GM12878 (cell line): ENCODE measurements at regions not wholly inside any gene's neighbourhood (a gene's known extent, or its start where the extent isn't known, plus 50 kb on each side); places are given as distances from the start of the nearest gene placed in this dataset.

ENCODE experiments used
- ATAC-seq: fragments of 200-7000 bp; cut with Tn5 transposase; 3 replicates; pipeline ENCODE4 v1.9.1; 2020; ENCODE audit warnings: mild to moderate bottlenecking, moderate library complexity
- BruUV-seq: library from RNA; stranded (reverse); fragments of 400-500 nt; replicated peaks from 2 replicates; lab custom pipeline; 2021; lab: Mats Ljungman, UMichigan
- CTCF ChIA-PET: fragments of 300-600 bp; sonication (Branson Sonifier 250); formaldehyde crosslinking; extraction: SDS; loops from one replicate; lab custom pipeline; 2021; ENCODE audit warnings: inconsistent platforms; lab: Yijun Ruan, JAX
- POLR2A ChIA-PET: fragments of 350-600 bp; formaldehyde crosslinking; extraction: SDS; loops from one replicate; lab custom pipeline; 2021; ENCODE audit warnings: inconsistent platforms; lab: Charles Lee
- RAD21 ChIA-PET: fragments of 300-600 bp; sonication (Branson Sonifier 250); formaldehyde crosslinking; loops from one replicate; lab custom pipeline; 2023; ENCODE audit warnings: antibody characterized with exemption; ENCODE audit not compliant: unreplicated experiment; lab: Charles Lee
- SMC1A ChIA-PET: fragments of 300-600 bp; sonication (Branson Sonifier 250); formaldehyde crosslinking; loops from one replicate; lab custom pipeline; 2023; ENCODE audit not compliant: unreplicated experiment, uncharacterized antibody; lab: Charles Lee
- DNase-seq: peaks from one replicate; pipeline ENCODE4 v3.0.0-alpha.2; 2011; ENCODE audit warnings: low read depth, low spot score
- FAIRE-seq: peaks from 3 replicates; lab custom pipeline; 2011; peaks lifted over from hg19 to GRCh38; lab: Jason Lieb, UNC
- H2AFZ ChIP-seq: 2 replicates; pipeline ENCODE4 v1.6.0; 2011; ENCODE audit warnings: low read depth, low read length, control low read depth; ENCODE audit not compliant: control insufficient read depth
- H3K27ac ChIP-seq: 2 replicates; pipeline ENCODE4 v1.5.1; 2011; ENCODE audit warnings: control low read depth; ENCODE audit not compliant: control insufficient read depth, insufficient read depth
- H3K27me3 ChIP-seq, 2 experiments: replicated peaks in 1 of 2; 2 replicates each; pipeline versions ENCODE4 v1.6.0 to v1.6.1; 2011; ENCODE audit warnings: low read length in 1 of 2; ENCODE audit not compliant: control insufficient read depth in 2 of 2, insufficient read depth in 2 of 2
- H3K36me3 ChIP-seq, 2 experiments: 2 replicates each; pipeline ENCODE4 v1.5.1; 2011; ENCODE audit warnings: low read length in 1 of 2; ENCODE audit not compliant: control insufficient read depth in 2 of 2, insufficient read depth in 2 of 2
- H3K4me1 ChIP-seq: 2 replicates; pipeline ENCODE4 v1.6.1; 2011; ENCODE audit warnings: mild to moderate bottlenecking, low read length, moderate library complexity, mixed read lengths; ENCODE audit not compliant: control insufficient read depth, insufficient read depth
- H3K4me2 ChIP-seq: 2 replicates; pipeline ENCODE4 v1.6.0; 2011; ENCODE audit warnings: control low read depth; ENCODE audit not compliant: control insufficient read depth, insufficient read depth
- H3K4me3 ChIP-seq: fragments of 200-600 bp; sonication (generic); 2 replicates; pipeline ENCODE4 v1.5.1; 2016
- H3K79me2 ChIP-seq: 2 replicates; pipeline ENCODE4 v1.6.0; 2011; ENCODE audit warnings: low read length; ENCODE audit not compliant: control insufficient read depth, insufficient read depth
- H3K9ac ChIP-seq: 2 replicates; pipeline ENCODE4 v1.8.0; 2011; ENCODE audit warnings: low read length, control low read depth, mixed read lengths; ENCODE audit not compliant: control insufficient read depth, insufficient read depth
- H3K9me3 ChIP-seq: replicated peaks from 3 replicates; pipeline ENCODE4 v1.5.1; 2011; ENCODE audit warnings: mild to moderate bottlenecking, low read length; ENCODE audit not compliant: control insufficient read depth, insufficient read depth
- H4K20me1 ChIP-seq: 2 replicates; pipeline ENCODE4 v1.6.0; 2011; ENCODE audit not compliant: control insufficient read depth, insufficient read depth
- CBFB ChIP-seq: IDR thresholded peaks from 2 replicates; pipeline ENCODE4 v1.6.1; 2016; ENCODE audit warnings: antibody characterized with exemption, low read depth
- CREB1 ChIP-seq: IDR thresholded peaks from 2 replicates; pipeline ENCODE4 v1.6.1; 2012; ENCODE audit warnings: low read depth, mild to moderate bottlenecking, inconsistent platforms
- E4F1 ChIP-seq: fragments of 450-650 bp; IDR thresholded peaks from 2 replicates; pipeline ENCODE4 v1.6.1; 2018; ENCODE audit warnings: borderline replicate concordance, mild to moderate bottlenecking; ENCODE audit not compliant: partially characterized antibody
- RAD21 ChIP-seq: IDR thresholded peaks from 2 replicates; pipeline ENCODE4 v1.6.1; 2011; ENCODE audit warnings: mild to moderate bottlenecking, low read depth, low read length, moderate library complexity; ENCODE audit not compliant: insufficient read depth
- WGBS: methylation state at CpG from one replicate; pipeline ENCODE4 v1.1.6; 2016; ENCODE audit warnings: low lambda C conversion rate; ENCODE audit not compliant: insufficient replicate concordance, insufficient coverage; ENCODE audit errors: missing lambda C conversion rate; 5-methylcytosine and 5-hydroxymethylcytosine counted together
- in situ Hi-C: fragments of 300-500 bp; cut with MboI; formaldehyde crosslinking; loops from 9 replicates; pipeline ENCODE4 v1.14.3; 2018; ENCODE audit warnings: mixed read lengths
- intact Hi-C: fragments of 100-400 bp; cut with micrococcal nuclease; formaldehyde crosslinking; loops from one replicate; pipeline ENCODE4 v1.14.2; 2022; ENCODE audit not compliant: unreplicated experiment
- TF ChIP-seq, protein P1 (sequence below): fragments of 450-650 bp; IDR thresholded peaks from 2 replicates; pipeline ENCODE4 v1.6.1; 2017; ENCODE audit warnings: mild to moderate bottlenecking, moderate library complexity

- Histone ChIP-seq H2AFZ (no peak overlapping the region), H3K36me3 (no peaks in the 10 kb centered on the region), H3K9ac (no peak overlapping the region), H3K27ac (no peak overlapping the region), H3K27me3 (no peaks in the 10 kb centered on the region), H3K4me1 (no peaks in the 10 kb centered on the region), H3K9me3 (no peaks in the 10 kb centered on the region; the same call in 2 of the 3 replicates), H3K79me2 (no peaks in the 10 kb centered on the region), H3K4me3 (no peak overlapping the region), H3K4me2 (no peak overlapping the region), H4K20me1 (no peaks in the 10 kb centered on the region)
- CTCF ChIA-PET, result no interaction called here
- WGBS, result 58% methylated on average over 3 of the region's 3 CpGs
- POLR2A ChIA-PET, result no interaction called here
- ATAC-seq (no peak), FAIRE-seq (no peak), DNase-seq (no peak)
- SMC1A ChIA-PET, result no interaction called here
- no TSS peak for BruUV-seq
- intact Hi-C loops (no loop called here), in situ Hi-C loops (no loop called here)
- RAD21 ChIA-PET, result no interaction called here
- TF ChIP-seq RAD21, result no peak
- no peak for TF ChIP-seq E4F1
- TF ChIP-seq CREB1, result no peak
- no peak for TF ChIP-seq CBFB
- TF ChIP-seq, protein P1, sequence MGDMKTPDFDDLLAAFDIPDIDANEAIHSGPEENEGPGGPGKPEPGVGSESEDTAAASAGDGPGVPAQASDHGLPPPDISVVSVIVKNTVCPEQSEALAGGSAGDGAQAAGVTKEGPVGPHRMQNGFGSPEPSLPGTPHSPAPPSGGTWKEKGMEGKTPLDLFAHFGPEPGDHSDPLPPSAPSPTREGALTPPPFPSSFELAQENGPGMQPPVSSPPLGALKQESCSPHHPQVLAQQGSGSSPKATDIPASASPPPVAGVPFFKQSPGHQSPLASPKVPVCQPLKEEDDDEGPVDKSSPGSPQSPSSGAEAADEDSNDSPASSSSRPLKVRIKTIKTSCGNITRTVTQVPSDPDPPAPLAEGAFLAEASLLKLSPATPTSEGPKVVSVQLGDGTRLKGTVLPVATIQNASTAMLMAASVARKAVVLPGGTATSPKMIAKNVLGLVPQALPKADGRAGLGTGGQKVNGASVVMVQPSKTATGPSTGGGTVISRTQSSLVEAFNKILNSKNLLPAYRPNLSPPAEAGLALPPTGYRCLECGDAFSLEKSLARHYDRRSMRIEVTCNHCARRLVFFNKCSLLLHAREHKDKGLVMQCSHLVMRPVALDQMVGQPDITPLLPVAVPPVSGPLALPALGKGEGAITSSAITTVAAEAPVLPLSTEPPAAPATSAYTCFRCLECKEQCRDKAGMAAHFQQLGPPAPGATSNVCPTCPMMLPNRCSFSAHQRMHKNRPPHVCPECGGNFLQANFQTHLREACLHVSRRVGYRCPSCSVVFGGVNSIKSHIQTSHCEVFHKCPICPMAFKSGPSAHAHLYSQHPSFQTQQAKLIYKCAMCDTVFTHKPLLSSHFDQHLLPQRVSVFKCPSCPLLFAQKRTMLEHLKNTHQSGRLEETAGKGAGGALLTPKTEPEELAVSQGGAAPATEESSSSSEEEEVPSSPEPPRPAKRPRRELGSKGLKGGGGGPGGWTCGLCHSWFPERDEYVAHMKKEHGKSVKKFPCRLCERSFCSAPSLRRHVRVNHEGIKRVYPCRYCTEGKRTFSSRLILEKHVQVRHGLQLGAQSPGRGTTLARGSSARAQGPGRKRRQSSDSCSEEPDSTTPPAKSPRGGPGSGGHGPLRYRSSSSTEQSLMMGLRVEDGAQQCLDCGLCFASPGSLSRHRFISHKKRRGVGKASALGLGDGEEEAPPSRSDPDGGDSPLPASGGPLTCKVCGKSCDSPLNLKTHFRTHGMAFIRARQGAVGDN, result no peak
Observed at GRCh38 chr19:31708520-31708919, 359.3 kb upstream of the TSHZ3 start.
